Mesenchymal stem cell (in vitro differentiated cells and primary cell): ENCODE measurements at regions not wholly inside any gene's neighbourhood (a gene's known extent, or its start where the extent isn't known, plus 50 kb on each side); places are given as distances from the start of the nearest gene placed in this dataset.

Experiments
- DNase-seq: peaks from one replicate; pipeline ENCODE4 v3.0.0-alpha.2; 2013
- H2AFZ ChIP-seq: one replicate; pipeline ENCODE4 v1.6.1; 2013; ENCODE audit warnings: low read depth, mild to moderate bottlenecking, control low read depth, inconsistent platforms, low read length, moderate library complexity
- H2AK5ac ChIP-seq: 2 replicates; pipeline ENCODE4 v1.6.1; 2013; ENCODE audit warnings: low read length, moderate library complexity, mild to moderate bottlenecking, inconsistent platforms; ENCODE audit not compliant: severe bottlenecking
- H2BK120ac ChIP-seq: one replicate; pipeline ENCODE4 v1.6.1; 2013; ENCODE audit warnings: low read depth, mild to moderate bottlenecking, inconsistent platforms, low read length, moderate library complexity
- H2BK12ac ChIP-seq, 2 experiments: one replicate each; pipeline ENCODE4 v1.6.1; 2013; ENCODE audit warnings: inconsistent platforms in 2 of 2, low read length in 2 of 2, mild to moderate bottlenecking in 2 of 2, moderate library complexity in 2 of 2, control low read depth in 1 of 2
- H2BK15ac ChIP-seq: one replicate; pipeline ENCODE4 v1.6.1; 2013; ENCODE audit warnings: mild to moderate bottlenecking, low read depth, inconsistent platforms; ENCODE audit not compliant: poor library complexity, severe bottlenecking
- H2BK5ac ChIP-seq: 2 replicates; pipeline ENCODE4 v1.6.1; 2013; ENCODE audit warnings: low read depth, mild to moderate bottlenecking, low read length, control low read depth, inconsistent platforms; ENCODE audit not compliant: poor library complexity, severe bottlenecking
- H3K14ac ChIP-seq, 2 experiments: one replicate each; pipeline ENCODE4 v1.6.1; 2013; ENCODE audit warnings: inconsistent platforms in 2 of 2, low read length in 2 of 2, control low read depth in 1 of 2, mild to moderate bottlenecking in 1 of 2, moderate library complexity in 1 of 2
- H3K18ac ChIP-seq, 2 experiments: one replicate each; pipeline ENCODE4 v1.6.1; 2013; ENCODE audit warnings: inconsistent platforms in 2 of 2, low read length in 2 of 2, control low read depth in 1 of 2, low read depth in 1 of 2, mild to moderate bottlenecking in 1 of 2
- H3K23ac ChIP-seq, 2 experiments: one replicate each; pipeline ENCODE4 v1.6.1; 2013; ENCODE audit warnings: inconsistent platforms in 2 of 2, low read length in 2 of 2, mild to moderate bottlenecking in 2 of 2, moderate library complexity in 2 of 2, control low read depth in 1 of 2
- H3K27ac ChIP-seq: 2 replicates; pipeline ENCODE4 v1.5.1; 2013; ENCODE audit warnings: mild to moderate bottlenecking, moderate library complexity, low read length, control low read depth, inconsistent platforms; ENCODE audit not compliant: poor library complexity, severe bottlenecking
- H3K27me3 ChIP-seq, 2 experiments: 2 replicates each; pipeline versions ENCODE4 v1.6.1 to v1.7.0; 2013; ENCODE audit warnings: low read length in 2 of 2, mild to moderate bottlenecking in 2 of 2, moderate library complexity in 2 of 2, control low read depth in 1 of 2, inconsistent platforms in 1 of 2; ENCODE audit not compliant: control insufficient read depth in 1 of 2, insufficient read depth in 1 of 2
- H3K36me3 ChIP-seq, 2 experiments: 2 replicates each; pipeline versions ENCODE4 v1.6.1 to v1.7.0; 2013; ENCODE audit warnings: low read length in 2 of 2, control low read depth in 1 of 2, inconsistent platforms in 1 of 2, low read depth in 1 of 2, mild to moderate bottlenecking in 1 of 2; ENCODE audit not compliant: insufficient read depth in 2 of 2, control insufficient read depth in 1 of 2
- H3K4ac ChIP-seq, 2 experiments: one replicate each; pipeline ENCODE4 v1.6.1; 2013; ENCODE audit warnings: inconsistent platforms in 2 of 2, low read length in 2 of 2, mild to moderate bottlenecking in 2 of 2, moderate library complexity in 2 of 2, control low read depth in 1 of 2, low read depth in 1 of 2
- H3K4me1 ChIP-seq: 2 replicates; pipeline ENCODE4 v1.6.1; 2013; ENCODE audit warnings: low read depth, low read length, control low read depth; ENCODE audit not compliant: control insufficient read depth, insufficient read depth
- H3K4me2 ChIP-seq: 2 replicates; pipeline ENCODE4 v1.6.1; 2013; ENCODE audit warnings: low read length, mild to moderate bottlenecking, inconsistent platforms; ENCODE audit not compliant: poor library complexity, severe bottlenecking
- H3K4me3 ChIP-seq, 2 experiments: 2 replicates each; pipeline versions ENCODE4 v1.5.1 to v1.7.0; 2013; ENCODE audit warnings: low read length in 2 of 2, mild to moderate bottlenecking in 2 of 2, control low read depth in 1 of 2, low read depth in 1 of 2; ENCODE audit not compliant: insufficient read depth in 1 of 2
- H3K79me1 ChIP-seq: replicated peaks from 2 replicates; pipeline ENCODE4 v1.6.1; 2013; ENCODE audit warnings: mild to moderate bottlenecking, control low read depth, low read length, inconsistent platforms; ENCODE audit not compliant: poor library complexity, severe bottlenecking
- H3K9ac ChIP-seq: 2 replicates; pipeline ENCODE4 v1.7.0; 2013; ENCODE audit warnings: mild to moderate bottlenecking, low read length, moderate library complexity
- H3K9me3 ChIP-seq: 2 replicates; pipeline ENCODE4 v1.7.0; 2013; ENCODE audit warnings: mild to moderate bottlenecking, low read length; ENCODE audit not compliant: control insufficient read depth
- H4K8ac ChIP-seq: one replicate; pipeline ENCODE4 v1.6.1; 2013; ENCODE audit warnings: inconsistent platforms, mild to moderate bottlenecking, low read length, moderate library complexity
- H4K91ac ChIP-seq: one replicate; pipeline ENCODE4 v1.6.1; 2013; ENCODE audit warnings: mild to moderate bottlenecking, low read length, inconsistent platforms
- WGBS: methylation state at CpG from one replicate; pipeline ENCODE4 v1.1.7; 2013; ENCODE audit warnings: mixed read lengths; 5-methylcytosine and 5-hydroxymethylcytosine counted together

- no peak overlapping the region for H3K4me3 ChIP-seq
- no peak overlapping the region for H2BK5ac ChIP-seq
- H3K4me1 ChIP-seq, result peaks cover 1% of the 10 kb centered on the region
- WGBS, result 69% methylated on average over 5 of the region's 6 CpGs
- H3K9ac ChIP-seq, result no peak overlapping the region
- no peak overlapping the region for H2AK5ac ChIP-seq
- no peaks in the 10 kb centered on the region for H3K79me1 ChIP-seq
- H2BK12ac ChIP-seq, result no peak overlapping the region
- no peak overlapping the region for H3K14ac ChIP-seq
- no peak overlapping the region for H3K27ac ChIP-seq
- H2BK120ac ChIP-seq, result no peak overlapping the region
- no peak overlapping the region for H3K4me2 ChIP-seq
- no peaks in the 10 kb centered on the region for H3K27me3 ChIP-seq
- H2AFZ ChIP-seq, result no peak overlapping the region
- H2BK15ac ChIP-seq, result no peak overlapping the region
- no peak for DNase-seq
- H3K9me3 ChIP-seq, result no peaks in the 10 kb centered on the region
- H3K36me3 ChIP-seq, result no peaks in the 10 kb centered on the region
- no peak overlapping the region for H4K8ac ChIP-seq
- no peak overlapping the region for H3K23ac ChIP-seq
- H3K18ac ChIP-seq, result no peak overlapping the region
- no peak overlapping the region for H4K91ac ChIP-seq
- H3K4ac ChIP-seq, result no peak overlapping the region
Observed at GRCh38 chr2:6214471-6214870, 522.3 kb downstream of the SOX11 start.

- Histone ChIP-seq H3K4ac (no peak overlapping the region), H3K14ac (no peak overlapping the region), H2BK120ac (no peak overlapping the region), H3K18ac (no peak overlapping the region), H3K4me1 (peaks cover 1% of the 10 kb centered on the region), H3K27me3 (no peaks in the 10 kb centered on the region), H3K9me3 (peaks cover 4% of the 10 kb centered on the region), H3K23ac (no peak overlapping the region), H2AFZ (no peak overlapping the region), H3K9ac (no peak overlapping the region), H2BK5ac (no peak overlapping the region), H3K79me1 (no peaks in the 10 kb centered on the region), H2BK12ac (no peak overlapping the region), H2AK5ac (no peak overlapping the region), H4K91ac (no peak overlapping the region), H3K4me2 (no peak overlapping the region), H3K36me3 (no peaks in the 10 kb centered on the region), H3K4me3 (no peak overlapping the region), H4K8ac (no peak overlapping the region), H3K27ac (no peak overlapping the region), H2BK15ac (no peak overlapping the region)
- no peak for DNase-seq
- 80% methylated on average over 1 of the region's 2 CpGs for WGBS
Observed at GRCh38 chr2:6215053-6215452, 522.9 kb downstream of the SOX11 start.

GRCh38 chr2:6216234-6216633 lies 524.0 kb downstream of the SOX11 start:
- H3K23ac ChIP-seq, result no peak overlapping the region
- no peaks in the 10 kb centered on the region for H3K27me3 ChIP-seq
- no peak overlapping the region for H3K14ac ChIP-seq
- no peak overlapping the region for H2BK12ac ChIP-seq
- H3K27ac ChIP-seq, result no peak overlapping the region
- no CpG with 5 or more reads among the region's 2 CpGs for WGBS
- H3K4me3 ChIP-seq, result no peak overlapping the region
- H2AK5ac ChIP-seq, result no peak overlapping the region
- H3K4me1 ChIP-seq, result peaks cover 1% of the 10 kb centered on the region
- H3K9me3 ChIP-seq, result peaks cover 6% of the 10 kb centered on the region
- no peak overlapping the region for H3K4ac ChIP-seq
- no peak overlapping the region for H2AFZ ChIP-seq
- no peak overlapping the region for H2BK120ac ChIP-seq
- no peak overlapping the region for H3K4me2 ChIP-seq
- no peak overlapping the region for H2BK5ac ChIP-seq
- no peak overlapping the region for H4K8ac ChIP-seq
- H3K36me3 ChIP-seq, result no peaks in the 10 kb centered on the region
- no peaks in the 10 kb centered on the region for H3K79me1 ChIP-seq
- DNase-seq, result no peak
- no peak overlapping the region for H2BK15ac ChIP-seq
- H3K9ac ChIP-seq, result no peak overlapping the region
- H4K91ac ChIP-seq, result no peak overlapping the region
- no peak overlapping the region for H3K18ac ChIP-seq

- H4K91ac ChIP-seq, result no peak overlapping the region
- H3K9ac ChIP-seq, result no peak overlapping the region
- H3K4me3 ChIP-seq, result no peak overlapping the region
- 93% methylated on average over 4 of the region's 4 CpGs for WGBS
- H2BK15ac ChIP-seq, result no peak overlapping the region
- no peak overlapping the region for H2BK5ac ChIP-seq
- H3K79me1 ChIP-seq, result no peaks in the 10 kb centered on the region
- H2BK120ac ChIP-seq, result no peak overlapping the region
- H3K4me1 ChIP-seq, result no peaks in the 10 kb centered on the region
- no peak overlapping the region for H2AK5ac ChIP-seq
- H3K27me3 ChIP-seq, result no peaks in the 10 kb centered on the region
- no peak for DNase-seq
- H3K4me2 ChIP-seq, result no peak overlapping the region
- H3K14ac ChIP-seq, result no peak overlapping the region
- no peak overlapping the region for H2AFZ ChIP-seq
- H2BK12ac ChIP-seq, result no peak overlapping the region
- H3K36me3 ChIP-seq, result no peaks in the 10 kb centered on the region
- H3K4ac ChIP-seq, result no peak overlapping the region
- H4K8ac ChIP-seq, result no peak overlapping the region
- H3K18ac ChIP-seq, result no peak overlapping the region
- H3K27ac ChIP-seq, result no peak overlapping the region
- H3K9me3 ChIP-seq, result peaks cover 6% of the 10 kb centered on the region
- H3K23ac ChIP-seq, result no peak overlapping the region
Observed at GRCh38 chr2:6218926-6219325, 526.7 kb downstream of the SOX11 start.
